ENCODE measurements at regions not wholly inside any gene's neighbourhood (a gene's known extent, or its start where the extent isn't known, plus 50 kb on each side); places are given as distances from the start of the nearest gene placed in this dataset.

GRCh38 chr3:162489853-162490252, 993.2 kb downstream of the OTOL1 start:
- no peak for TF ChIP-seq POLR2A (IDR thresholded peaks at IDR 0.05; ENCODE audit: borderline replicate concordance, extremely low read depth, insufficient read depth, insufficient read length)
- TF ChIP-seq POLR2AphosphoS5 (IDR thresholded peaks at IDR 0.05; ENCODE audit: low read depth, low read length) = no peak
- TF ChIP-seq EZH2 (IDR thresholded peaks at IDR 0.05) = no peak
- TF ChIP-seq, protein P1, sequence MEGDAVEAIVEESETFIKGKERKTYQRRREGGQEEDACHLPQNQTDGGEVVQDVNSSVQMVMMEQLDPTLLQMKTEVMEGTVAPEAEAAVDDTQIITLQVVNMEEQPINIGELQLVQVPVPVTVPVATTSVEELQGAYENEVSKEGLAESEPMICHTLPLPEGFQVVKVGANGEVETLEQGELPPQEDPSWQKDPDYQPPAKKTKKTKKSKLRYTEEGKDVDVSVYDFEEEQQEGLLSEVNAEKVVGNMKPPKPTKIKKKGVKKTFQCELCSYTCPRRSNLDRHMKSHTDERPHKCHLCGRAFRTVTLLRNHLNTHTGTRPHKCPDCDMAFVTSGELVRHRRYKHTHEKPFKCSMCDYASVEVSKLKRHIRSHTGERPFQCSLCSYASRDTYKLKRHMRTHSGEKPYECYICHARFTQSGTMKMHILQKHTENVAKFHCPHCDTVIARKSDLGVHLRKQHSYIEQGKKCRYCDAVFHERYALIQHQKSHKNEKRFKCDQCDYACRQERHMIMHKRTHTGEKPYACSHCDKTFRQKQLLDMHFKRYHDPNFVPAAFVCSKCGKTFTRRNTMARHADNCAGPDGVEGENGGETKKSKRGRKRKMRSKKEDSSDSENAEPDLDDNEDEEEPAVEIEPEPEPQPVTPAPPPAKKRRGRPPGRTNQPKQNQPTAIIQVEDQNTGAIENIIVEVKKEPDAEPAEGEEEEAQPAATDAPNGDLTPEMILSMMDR (IDR thresholded peaks at IDR 0.05 in 2 of 3, conservative IDR thresholded peaks at IDR 0.05 in 1 of 3; ENCODE audit: borderline replicate concordance in 1 of 3, insufficient read depth in 1 of 3, low read depth in 2 of 3, low read length in 2 of 3) = peak; percentile 11 to 22 (median 12); a peak in 3 of 6 replicates
- TF ChIP-seq, protein P2, sequence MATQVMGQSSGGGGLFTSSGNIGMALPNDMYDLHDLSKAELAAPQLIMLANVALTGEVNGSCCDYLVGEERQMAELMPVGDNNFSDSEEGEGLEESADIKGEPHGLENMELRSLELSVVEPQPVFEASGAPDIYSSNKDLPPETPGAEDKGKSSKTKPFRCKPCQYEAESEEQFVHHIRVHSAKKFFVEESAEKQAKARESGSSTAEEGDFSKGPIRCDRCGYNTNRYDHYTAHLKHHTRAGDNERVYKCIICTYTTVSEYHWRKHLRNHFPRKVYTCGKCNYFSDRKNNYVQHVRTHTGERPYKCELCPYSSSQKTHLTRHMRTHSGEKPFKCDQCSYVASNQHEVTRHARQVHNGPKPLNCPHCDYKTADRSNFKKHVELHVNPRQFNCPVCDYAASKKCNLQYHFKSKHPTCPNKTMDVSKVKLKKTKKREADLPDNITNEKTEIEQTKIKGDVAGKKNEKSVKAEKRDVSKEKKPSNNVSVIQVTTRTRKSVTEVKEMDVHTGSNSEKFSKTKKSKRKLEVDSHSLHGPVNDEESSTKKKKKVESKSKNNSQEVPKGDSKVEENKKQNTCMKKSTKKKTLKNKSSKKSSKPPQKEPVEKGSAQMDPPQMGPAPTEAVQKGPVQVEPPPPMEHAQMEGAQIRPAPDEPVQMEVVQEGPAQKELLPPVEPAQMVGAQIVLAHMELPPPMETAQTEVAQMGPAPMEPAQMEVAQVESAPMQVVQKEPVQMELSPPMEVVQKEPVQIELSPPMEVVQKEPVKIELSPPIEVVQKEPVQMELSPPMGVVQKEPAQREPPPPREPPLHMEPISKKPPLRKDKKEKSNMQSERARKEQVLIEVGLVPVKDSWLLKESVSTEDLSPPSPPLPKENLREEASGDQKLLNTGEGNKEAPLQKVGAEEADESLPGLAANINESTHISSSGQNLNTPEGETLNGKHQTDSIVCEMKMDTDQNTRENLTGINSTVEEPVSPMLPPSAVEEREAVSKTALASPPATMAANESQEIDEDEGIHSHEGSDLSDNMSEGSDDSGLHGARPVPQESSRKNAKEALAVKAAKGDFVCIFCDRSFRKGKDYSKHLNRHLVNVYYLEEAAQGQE (IDR thresholded peaks at IDR 0.05; ENCODE audit: low read depth) = no peak
- no peak for TF ChIP-seq ATF3 (IDR thresholded peaks at IDR 0.05)
- no peak for TF ChIP-seq CEBPB (IDR thresholded peaks at IDR 0.05; ENCODE audit: low read depth)
- TF ChIP-seq, protein P3, sequence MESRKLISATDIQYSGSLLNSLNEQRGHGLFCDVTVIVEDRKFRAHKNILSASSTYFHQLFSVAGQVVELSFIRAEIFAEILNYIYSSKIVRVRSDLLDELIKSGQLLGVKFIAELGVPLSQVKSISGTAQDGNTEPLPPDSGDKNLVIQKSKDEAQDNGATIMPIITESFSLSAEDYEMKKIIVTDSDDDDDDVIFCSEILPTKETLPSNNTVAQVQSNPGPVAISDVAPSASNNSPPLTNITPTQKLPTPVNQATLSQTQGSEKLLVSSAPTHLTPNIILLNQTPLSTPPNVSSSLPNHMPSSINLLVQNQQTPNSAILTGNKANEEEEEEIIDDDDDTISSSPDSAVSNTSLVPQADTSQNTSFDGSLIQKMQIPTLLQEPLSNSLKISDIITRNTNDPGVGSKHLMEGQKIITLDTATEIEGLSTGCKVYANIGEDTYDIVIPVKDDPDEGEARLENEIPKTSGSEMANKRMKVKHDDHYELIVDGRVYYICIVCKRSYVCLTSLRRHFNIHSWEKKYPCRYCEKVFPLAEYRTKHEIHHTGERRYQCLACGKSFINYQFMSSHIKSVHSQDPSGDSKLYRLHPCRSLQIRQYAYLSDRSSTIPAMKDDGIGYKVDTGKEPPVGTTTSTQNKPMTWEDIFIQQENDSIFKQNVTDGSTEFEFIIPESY (IDR thresholded peaks at IDR 0.05; ENCODE audit: extremely low read depth, insufficient replicate concordance, low read length) = no peak
- TF ChIP-seq YY1 (IDR thresholded peaks at IDR 0.05; ENCODE audit: extremely low read depth, insufficient replicate concordance, low read depth, low read length) = no peak
- TF ChIP-seq JUND (IDR thresholded peaks at IDR 0.05) = no peak
- TF ChIP-seq MAX (IDR thresholded peaks at IDR 0.05) = no peak

All from HCT116 (cell line).